HG02981 (cell line): ENCODE measurements at regions not wholly inside any gene's neighbourhood (a gene's known extent, or its start where the extent isn't known, plus 50 kb on each side); places are given as distances from the start of the nearest gene placed in this dataset.

ENCODE experiments used
- ATAC-seq: cut with Tn5 transposase; IDR thresholded peaks from one replicate; pipeline ENCODE4 v1.9.1; 2021; ENCODE audit warnings: mild to moderate bottlenecking, moderate library complexity; ENCODE audit not compliant: unreplicated experiment

DNA sequence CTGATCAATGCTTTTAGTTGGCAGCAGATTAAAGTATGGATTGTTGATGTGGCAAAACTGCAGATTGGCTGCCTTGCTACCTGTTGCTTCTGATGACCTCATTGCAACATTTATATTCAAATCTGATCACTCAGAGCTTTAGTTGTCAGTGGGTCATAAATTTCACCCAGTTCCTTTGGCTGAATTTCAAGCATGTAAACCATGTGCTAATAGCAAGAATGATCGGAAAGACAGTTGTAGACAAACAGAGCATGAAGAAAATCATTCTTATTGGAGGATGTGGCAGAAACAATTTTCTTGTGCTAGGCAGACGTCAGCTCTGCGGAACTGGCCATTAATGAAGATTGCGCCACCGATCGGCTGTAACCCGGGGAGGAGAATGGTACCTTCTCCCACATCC is 346.6 kb upstream of the EEF2KMT start:
- no peak for ATAC-seq

GRCh38 chr16:5442986-5443385 is 345.4 kb upstream of the EEF2KMT start:
- no peak for ATAC-seq

- ATAC-seq, result no peak
Measured at GRCh38 chr16:5442054-5442453, 344.5 kb upstream of the EEF2KMT start.

DNA sequence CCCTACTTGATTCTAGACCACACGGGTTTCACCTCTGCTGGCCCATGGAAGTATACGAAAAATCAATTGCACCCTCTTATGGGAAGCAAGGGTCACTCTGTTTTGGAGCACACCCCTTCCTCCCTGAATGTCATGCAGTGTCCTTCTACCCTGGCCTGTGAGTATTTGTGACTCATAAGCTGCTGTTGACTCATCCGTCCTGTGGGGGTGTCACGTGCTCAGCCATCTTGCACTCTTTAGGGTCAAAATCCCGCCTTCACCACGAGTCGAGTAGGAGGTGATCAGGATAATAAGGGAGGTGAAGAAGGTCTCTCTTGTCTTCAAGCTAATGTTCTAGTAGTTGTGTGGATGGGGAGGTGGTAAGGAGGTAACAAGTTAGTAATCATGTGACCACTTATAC is 341.0 kb upstream of the EEF2KMT start:
- ATAC-seq, result no peak

DNA sequence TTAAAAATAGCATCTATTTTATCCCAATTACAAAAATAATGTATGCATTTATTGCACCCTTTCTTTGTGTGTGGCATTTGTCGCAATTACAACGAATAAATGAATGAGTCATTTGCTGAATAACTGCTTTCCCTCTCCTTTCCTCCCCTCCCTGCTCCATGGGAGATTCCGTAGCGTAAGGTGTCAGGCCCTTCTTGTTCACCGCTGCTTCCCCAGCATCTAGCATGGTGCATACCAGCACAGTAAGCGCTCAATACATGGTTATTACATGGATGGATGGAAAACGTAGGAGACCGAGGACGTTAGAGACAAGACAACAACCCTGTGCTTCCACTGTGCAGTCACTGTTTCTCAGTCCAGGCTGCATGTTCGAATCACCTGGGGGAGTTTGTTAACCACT is 336.0 kb upstream of the EEF2KMT start:
- ATAC-seq, result no peak

- ATAC-seq, result no peak
Measured at GRCh38 chr16:5432166-5432565, 334.6 kb upstream of the EEF2KMT start.

- no peak for ATAC-seq
Measured at GRCh38 chr16:5430598-5430997, 333.0 kb upstream of the EEF2KMT start.

GRCh38 chr16:5428932-5429331 is 331.3 kb upstream of the EEF2KMT start:
- ATAC-seq, result no peak

DNA sequence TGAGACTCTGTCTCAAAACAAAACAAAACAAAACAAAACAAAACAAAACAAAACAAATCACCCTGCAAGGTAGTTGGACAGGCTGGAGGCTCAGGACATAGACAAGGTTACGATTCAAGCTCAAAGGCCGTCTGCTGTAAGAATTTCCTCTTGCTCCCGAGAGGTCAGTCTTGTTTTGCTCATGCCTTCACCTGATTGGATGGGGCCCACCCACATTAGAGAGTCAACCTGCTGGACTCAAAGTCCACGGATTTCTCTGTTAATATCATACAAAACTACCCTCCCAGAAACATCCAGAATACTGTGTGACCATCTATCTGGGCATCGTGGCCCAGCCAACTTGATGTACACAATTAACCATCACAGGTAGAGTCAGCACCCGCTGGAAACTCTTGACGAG is 330.0 kb upstream of the EEF2KMT start:
- ATAC-seq, result no peak

- no peak for ATAC-seq
Measured at GRCh38 chr16:5422643-5423496, 325.3 kb upstream of the EEF2KMT start.

DNA sequence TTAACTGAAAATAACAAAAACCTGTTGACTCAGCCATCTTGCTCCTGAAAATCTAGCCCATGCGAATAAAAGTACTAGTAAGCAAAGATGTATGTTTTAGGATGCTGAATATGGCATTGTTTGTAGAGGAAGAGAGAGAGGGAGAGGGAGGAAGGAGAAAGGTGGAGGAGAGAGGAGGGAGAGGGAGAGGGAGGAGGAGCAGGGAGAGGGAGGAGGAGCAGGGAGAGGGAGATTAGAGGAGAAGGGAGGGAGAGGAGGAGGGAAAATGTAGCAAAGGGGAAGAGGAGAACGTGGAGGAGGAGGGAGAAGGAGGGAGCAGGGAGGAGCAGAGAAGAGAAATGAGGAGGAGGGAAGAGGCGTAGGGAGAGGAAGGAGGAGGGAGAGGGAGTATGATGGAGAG is 324.5 kb upstream of the EEF2KMT start:
- no peak for ATAC-seq

DNA sequence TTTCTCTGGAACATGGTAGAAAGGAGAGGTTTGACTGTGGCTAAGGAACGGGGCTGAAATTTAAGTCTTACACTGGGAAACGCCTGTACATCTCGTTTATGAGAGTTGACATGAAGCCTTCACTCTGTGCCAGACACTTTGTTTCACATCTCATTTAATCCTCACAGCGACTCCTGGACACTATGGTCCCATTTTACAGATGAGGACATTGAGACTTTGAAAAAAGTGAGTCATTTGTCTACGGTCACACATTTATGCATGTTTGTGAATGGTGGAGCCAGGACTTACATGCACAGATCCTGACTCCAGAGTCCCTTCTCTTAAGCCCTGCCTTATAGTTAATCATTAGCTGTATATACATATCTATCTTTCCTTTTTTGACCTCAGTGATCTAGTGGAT is 318.4 kb upstream of the EEF2KMT start:
- no peak for ATAC-seq

DNA sequence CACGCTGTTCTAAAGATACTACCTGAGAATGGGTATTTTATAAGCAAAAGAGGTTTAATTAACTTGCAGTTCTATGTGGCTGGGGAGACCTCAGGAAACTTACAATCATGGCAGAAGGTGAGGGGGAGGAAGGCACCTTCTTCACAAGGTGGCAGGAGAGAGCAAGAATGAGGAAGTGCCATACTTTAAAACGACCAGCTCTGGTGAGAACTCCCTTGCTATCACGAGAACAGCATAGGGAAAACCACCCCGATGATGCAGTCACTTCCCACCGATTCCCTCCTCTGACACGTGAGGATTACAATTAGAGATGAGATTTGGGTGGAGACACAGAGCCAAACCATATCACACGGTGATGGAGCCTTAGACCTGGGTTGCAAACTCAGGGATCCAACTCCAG is 317.5 kb upstream of the EEF2KMT start:
- no peak for ATAC-seq

GRCh38 chr16:5412731-5413130 is 315.1 kb upstream of the EEF2KMT start:
- ATAC-seq, result no peak

- ATAC-seq, result no peak
Measured at GRCh38 chr16:5398203-5398602, 300.6 kb upstream of the EEF2KMT start.

DNA sequence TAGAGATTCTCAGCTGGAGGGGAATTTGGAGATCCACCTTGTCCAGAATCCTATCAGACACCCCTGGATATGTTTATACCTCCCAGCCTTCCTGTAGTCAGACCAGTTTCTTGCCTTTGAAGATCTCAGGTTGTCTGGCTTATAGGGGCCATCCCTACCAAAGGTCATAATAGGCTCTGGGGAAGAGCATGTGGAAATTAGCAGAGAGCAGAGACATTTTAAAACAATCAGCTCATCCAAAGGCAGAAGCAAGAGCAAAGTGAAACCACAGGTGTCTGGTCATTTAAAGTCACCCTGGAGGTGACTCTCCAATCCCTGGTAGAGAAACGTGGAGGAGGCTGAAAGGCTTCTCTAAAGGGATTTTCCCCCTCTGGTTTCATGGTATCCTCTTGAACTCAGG is 299.3 kb upstream of the EEF2KMT start:
- no peak for ATAC-seq

GRCh38 chr16:5393070-5393469 is 295.5 kb upstream of the EEF2KMT start:
- ATAC-seq, result no peak

DNA sequence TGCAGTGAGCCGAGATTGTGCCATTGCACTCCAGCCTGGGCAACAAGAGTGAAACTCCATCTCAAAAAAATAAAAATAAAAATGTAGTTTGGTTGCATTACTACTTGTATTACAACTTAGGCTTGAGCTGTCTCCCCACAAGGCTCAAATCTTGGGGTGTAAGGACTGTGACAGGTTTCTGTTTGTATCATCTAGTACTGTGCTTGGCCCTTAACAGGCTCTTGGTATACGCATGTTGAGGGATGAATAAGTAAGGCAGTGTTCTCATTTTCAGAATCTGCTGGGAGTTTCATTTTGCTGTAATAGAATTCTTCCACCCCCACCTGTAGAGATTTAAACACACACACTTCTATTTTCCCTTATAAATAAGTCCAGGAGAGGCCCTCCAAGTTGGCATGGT is 289.4 kb upstream of the EEF2KMT start:
- ATAC-seq, result no peak

DNA sequence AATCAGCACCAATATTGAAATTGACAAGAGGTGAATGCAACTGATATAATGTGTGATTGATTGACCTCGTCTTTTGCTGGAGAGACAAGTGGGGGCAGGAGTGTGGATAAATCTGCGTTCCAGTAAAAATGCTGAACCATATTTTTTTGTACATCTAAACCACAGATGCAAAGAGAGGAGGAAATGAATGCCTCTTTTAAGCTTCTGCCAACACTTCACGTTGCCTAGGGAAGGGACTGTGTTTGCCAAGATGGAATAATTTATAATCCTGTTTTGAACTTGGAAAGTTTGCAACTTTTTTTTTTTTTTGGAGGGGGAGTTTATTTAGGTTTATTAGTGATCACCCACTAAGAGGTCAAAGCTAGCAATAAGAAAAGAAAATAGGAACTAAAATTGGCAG is 288.2 kb upstream of the EEF2KMT start:
- ATAC-seq, result no peak

- ATAC-seq, result no peak
Measured at GRCh38 chr16:5385115-5385514, 287.5 kb upstream of the EEF2KMT start.

GRCh38 chr16:5383737-5384136 is 286.1 kb upstream of the EEF2KMT start:
- ATAC-seq, result no peak

- no peak for ATAC-seq
Measured at GRCh38 chr16:5382484-5382883, 284.9 kb upstream of the EEF2KMT start.

- ATAC-seq, result no peak
Measured at GRCh38 chr16:5381481-5381880, 283.9 kb upstream of the EEF2KMT start.
